CD4-positive, alpha-beta T cell (primary cell): ENCODE measurements at regions not wholly inside any gene's neighbourhood (a gene's known extent, or its start where the extent isn't known, plus 50 kb on each side); places are given as distances from the start of the nearest gene placed in this dataset.

Experiments used
- ATAC-seq: fragments of 200-7000 bp; cut with Tn5 transposase; one replicate; pipeline ENCODE4 v1.10.0; 2022; ENCODE audit warnings: mild to moderate bottlenecking; ENCODE audit not compliant: poor library complexity
- CTCF ChIA-PET: fragments of 350-600 bp; sonication (Branson Sonifier 250); formaldehyde crosslinking; loops from one replicate; lab custom pipeline; 2021; ENCODE audit warnings: antibody characterized with exemption, inconsistent platforms; lab: Charles Lee
- POLR2A ChIA-PET: fragments of 350-600 bp; sonication (Branson Sonifier 250); formaldehyde crosslinking; loops from one replicate; lab custom pipeline; 2021; ENCODE audit warnings: antibody characterized with exemption, inconsistent platforms; lab: Charles Lee
- DNase-seq, 14 experiments: peaks; one replicate each; pipeline ENCODE4 v3.0.0-alpha.2; 2013 to 2020; ENCODE audit warnings: mixed read lengths in 2 of 14
- H3K27ac ChIP-seq, 2 donors: one replicate each; pipeline versions ENCODE4 v1.5.1 to v1.7.0; 2013; ENCODE audit warnings: low read length in 2 of 2, low read depth in 1 of 2, mild to moderate bottlenecking in 1 of 2
- H3K27me3 ChIP-seq, 2 experiments: 1 replicate in 1 of 2; 2 replicates in 1 of 2; pipeline versions ENCODE4 v1.6.1 to v1.7.0; 2013; ENCODE audit warnings: low read length in 2 of 2, control low read depth in 1 of 2, mild to moderate bottlenecking in 1 of 2, moderate library complexity in 1 of 2; ENCODE audit not compliant: insufficient read depth in 2 of 2, control insufficient read depth in 1 of 2
- H3K36me3 ChIP-seq: one replicate; pipeline ENCODE4 v1.6.1; 2013; ENCODE audit warnings: low read length, control low read depth; ENCODE audit not compliant: insufficient read depth
- H3K4me1 ChIP-seq: one replicate; pipeline ENCODE4 v1.6.1; 2013; ENCODE audit warnings: low read length, control low read depth; ENCODE audit not compliant: insufficient read depth
- H3K4me3 ChIP-seq: one replicate; pipeline ENCODE4 v1.5.1; 2013; ENCODE audit warnings: mild to moderate bottlenecking, low read length, moderate library complexity
- H3K9me3 ChIP-seq, 2 experiments: 1 replicate in 1 of 2; 2 replicates in 1 of 2; pipeline versions ENCODE4 v1.6.1 to v1.7.0; 2013; ENCODE audit warnings: low read length in 2 of 2, mild to moderate bottlenecking in 2 of 2, control low read depth in 1 of 2, moderate library complexity in 1 of 2; ENCODE audit not compliant: control insufficient read depth in 1 of 2, insufficient read depth in 1 of 2
- H3K27ac Mint-ChIP-seq: one replicate; pipeline ENCODE4 v1.8.0; 2020; ENCODE audit warnings: mixed read lengths
- H3K27me3 Mint-ChIP-seq: one replicate; pipeline ENCODE4 v1.8.0; 2021; ENCODE audit warnings: mixed read lengths
- H3K36me3 Mint-ChIP-seq: one replicate; pipeline ENCODE4 v1.8.0; 2021; ENCODE audit warnings: low read depth, mixed read lengths
- H3K4me1 Mint-ChIP-seq: one replicate; pipeline ENCODE4 v1.8.0; 2021; ENCODE audit warnings: low read depth, mixed read lengths
- H3K4me3 Mint-ChIP-seq: one replicate; pipeline ENCODE4 v1.8.0; 2020; ENCODE audit warnings: mild to moderate bottlenecking, mixed read lengths
- H3K9me3 Mint-ChIP-seq: one replicate; pipeline ENCODE4 v1.8.0; 2020; ENCODE audit warnings: mixed read lengths
- CTCF ChIP-seq: fragments of 200-600 bp; IDR thresholded peaks from one replicate; pipeline ENCODE4 v1.8.0; 2022; ENCODE audit warnings: antibody characterized with exemption, mild to moderate bottlenecking
- intact Hi-C, 2 experiments: fragments of 100-400 bp; cut with DNase I in 1 of 2; cut with micrococcal nuclease in 1 of 2; formaldehyde crosslinking; loops; one replicate each; pipeline versions ENCODE4 v1.15.1 to v1.9.0; 2023 to 2025; cut with DNase I, micrococcal nuclease

DNA sequence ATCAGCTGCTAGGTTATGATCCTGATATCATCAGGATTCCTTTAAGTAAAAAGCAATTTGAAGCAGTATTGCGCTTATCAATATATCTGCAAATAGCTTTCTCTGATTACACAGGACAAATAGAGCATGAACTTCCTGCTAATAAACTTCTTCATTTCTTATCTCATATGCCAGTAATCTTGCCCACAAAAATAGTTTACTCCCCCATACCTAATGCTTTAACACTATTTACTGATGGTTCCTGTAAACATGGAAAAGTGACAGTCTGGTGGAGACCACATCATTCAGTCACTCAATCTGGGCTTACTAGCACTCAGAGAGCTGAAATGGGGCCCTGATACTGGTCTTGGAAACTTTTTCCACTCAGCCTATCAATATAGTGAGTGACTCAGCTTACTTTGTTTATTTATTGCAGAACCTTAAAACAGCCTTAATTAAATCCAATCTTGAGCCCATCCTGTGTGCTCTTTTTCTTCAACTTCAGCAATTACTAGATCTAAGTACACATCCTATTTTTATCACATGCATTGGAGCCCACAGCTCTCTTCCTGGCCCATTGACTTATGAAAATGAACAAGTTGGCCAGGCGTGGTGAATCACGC, 1464.3 kb downstream of the UQCRFS1 start:
- H3K4me1 ChIP-seq = no peaks in the 10 kb centered on the region
- intact Hi-C loops = no loop called here
- DNase-seq (no peak), ATAC-seq (no peak)
- POLR2A ChIA-PET = no interaction called here
- no peak overlapping the region for H3K27ac ChIP-seq
- Mint-ChIP-seq H3K4me1 (no peaks in the 10 kb centered on the region), H3K36me3 (peaks cover 31% of the 10 kb centered on the region), H3K4me3 (no peak overlapping the region), H3K9me3 (peaks cover 19% of the 10 kb centered on the region), H3K27ac (no peak overlapping the region), H3K27me3 (no peaks in the 10 kb centered on the region)
- CTCF ChIA-PET = no interaction called here
- H3K36me3 ChIP-seq = no peaks in the 10 kb centered on the region
- no peaks in the 10 kb centered on the region for H3K27me3 ChIP-seq
- H3K9me3 ChIP-seq = peaks cover 4 to 9% of the 10 kb centered on the region in 2 experiments
- no peak overlapping the region for H3K4me3 ChIP-seq
- no peak for TF ChIP-seq CTCF

- no peak for TF ChIP-seq CTCF
- no peak overlapping the region for H3K27ac Mint-ChIP-seq
- no peaks in the 10 kb centered on the region for H3K27me3 Mint-ChIP-seq
- no peaks in the 10 kb centered on the region for H3K4me1 Mint-ChIP-seq
- H3K36me3 ChIP-seq = no peaks in the 10 kb centered on the region
- ATAC-seq = no peak
- H3K9me3 Mint-ChIP-seq = peaks cover 15% of the 10 kb centered on the region
- H3K27ac ChIP-seq = no peak overlapping the region
- POLR2A ChIA-PET = no interaction called here
- intact Hi-C loops = no loop called here
- peaks cover 9 to 10% of the 10 kb centered on the region in 2 experiments for H3K9me3 ChIP-seq
- no peaks in the 10 kb centered on the region for H3K27me3 ChIP-seq
- no peak overlapping the region for H3K4me3 ChIP-seq
- CTCF ChIA-PET = no interaction called here
- H3K4me3 Mint-ChIP-seq = no peak overlapping the region
- H3K36me3 Mint-ChIP-seq = peaks cover 19% of the 10 kb centered on the region
- no peak for DNase-seq
- H3K4me1 ChIP-seq = no peaks in the 10 kb centered on the region
These were observed 1466.1 kb downstream of the UQCRFS1 start for GRCh38 chr19:27746691-27747380.

DNA sequence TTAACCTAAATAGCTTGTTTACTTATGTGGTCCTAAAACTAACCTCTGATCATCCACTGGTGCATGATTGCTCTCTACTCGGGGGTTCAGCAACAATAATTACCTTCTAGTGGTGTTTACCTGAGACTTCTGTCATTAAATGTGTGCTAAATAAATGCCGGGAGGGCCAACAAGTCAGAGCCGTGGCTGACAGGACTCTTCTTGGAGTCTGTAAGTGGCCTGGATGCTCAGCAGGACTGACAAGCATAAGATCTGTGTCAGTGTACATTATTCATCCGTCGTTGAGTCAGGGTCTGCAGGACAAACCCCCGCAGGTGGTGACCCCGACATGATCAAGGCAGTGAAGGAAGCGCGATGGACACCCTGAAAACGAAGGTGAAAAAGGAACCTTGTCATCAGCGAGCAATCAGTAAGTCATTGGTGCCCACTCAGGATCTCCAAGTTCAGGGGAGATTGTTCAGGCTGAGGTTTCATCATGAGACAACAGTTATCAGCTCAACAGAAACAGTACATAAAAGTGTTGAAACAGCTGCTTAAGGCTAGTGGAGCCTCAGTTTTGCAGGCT, 1466.9 kb downstream of the UQCRFS1 start:
- Histone ChIP-seq H3K27me3 (no peaks in the 10 kb centered on the region), H3K36me3 (no peaks in the 10 kb centered on the region), H3K4me3 (no peak overlapping the region), H3K4me1 (no peaks in the 10 kb centered on the region), H3K9me3 (peaks cover 9 to 10% of the 10 kb centered on the region in 2 experiments), H3K27ac (no peak overlapping the region)
- ATAC-seq (no peak), DNase-seq (no peak)
- Mint-ChIP-seq H3K4me3 (no peak overlapping the region), H3K27ac (no peak overlapping the region), H3K36me3 (peaks cover 14% of the 10 kb centered on the region), H3K27me3 (no peaks in the 10 kb centered on the region), H3K9me3 (peaks cover 17% of the 10 kb centered on the region), H3K4me1 (no peaks in the 10 kb centered on the region)
- no peak for TF ChIP-seq CTCF
- intact Hi-C loops = no loop called here
- CTCF ChIA-PET = no interaction called here
- POLR2A ChIA-PET = no interaction called here
